SK-N-SH (cell line): ENCODE measurements at regions not wholly inside any gene's neighbourhood (a gene's known extent, or its start where the extent isn't known, plus 50 kb on each side); places are given as distances from the start of the nearest gene placed in this dataset.

Experiments used
- CTCF ChIA-PET: fragments of 300-600, 350-600 bp; formaldehyde crosslinking; extraction: SDS; loops from one replicate; lab custom pipeline; 2021; lab: Yijun Ruan, JAX
- POLR2A ChIA-PET: fragments of 350-600 bp; sonication (Branson Sonifier 250); formaldehyde crosslinking; extraction: SDS; loops from one replicate; lab custom pipeline; 2020; ENCODE audit warnings: antibody characterized with exemption, inconsistent platforms; lab: Yijun Ruan, JAX
- DNase-seq: peaks from one replicate; pipeline ENCODE4 v3.0.0; 2012
- H2AFZ ChIP-seq: fragments of 200-600 bp; sonication (generic); 2 replicates; pipeline ENCODE4 v1.8.1; 2016; ENCODE audit warnings: antibody characterized with exemption, mild to moderate bottlenecking, low read depth
- H3F3A ChIP-seq: fragments of 200-600 bp; sonication (generic); replicated peaks from 2 replicates; pipeline ENCODE3; 2016; ENCODE audit warnings: antibody characterized with exemption, mild to moderate bottlenecking; ENCODE audit not compliant: insufficient read depth
- H3K27ac ChIP-seq, 2 experiments: fragments of 200-500 bp in 1 of 2; fragments of 200-600 bp in 1 of 2; sonication (Bioruptor generic) in 1 of 2; sonication (generic), shearing (Covaris generic) in 1 of 2; 2 replicates each; pipeline versions ENCODE4 v1.5.1 to v1.6.1; 2014 to 2016; ENCODE audit warnings: low read depth in 2 of 2, inconsistent platforms in 1 of 2, low read length in 1 of 2, mild to moderate bottlenecking in 1 of 2, mixed read lengths in 1 of 2
- H3K27me3 ChIP-seq: fragments of 200-600 bp; sonication (generic), shearing (Covaris generic); 2 replicates; pipeline ENCODE4 v1.6.1; 2016; ENCODE audit warnings: mixed run types; ENCODE audit not compliant: insufficient read depth
- H3K36me3 ChIP-seq, 2 experiments: fragments of 200-500 bp in 1 of 2; fragments of 200-600 bp in 1 of 2; sonication (Bioruptor generic) in 1 of 2; sonication (generic) in 1 of 2; replicated peaks in 1 of 2; 2 replicates each; pipeline versions ENCODE3 to v1.5.1; 2014 to 2016; ENCODE audit warnings: low read length in 1 of 2, mild to moderate bottlenecking in 1 of 2; ENCODE audit not compliant: insufficient read depth in 2 of 2, control insufficient read depth in 1 of 2
- H3K4me1 ChIP-seq, 2 experiments: fragments of 200-500 bp in 1 of 2; fragments of 200-600 bp in 1 of 2; sonication (Bioruptor generic) in 1 of 2; sonication (generic), shearing (Covaris generic) in 1 of 2; 2 replicates each; pipeline versions ENCODE4 v1.5.1 to v1.6.1; 2014 to 2016; ENCODE audit warnings: low read depth in 1 of 2, low read length in 1 of 2, mixed run types in 1 of 2; ENCODE audit not compliant: insufficient read depth in 2 of 2, control insufficient read depth in 1 of 2
- H3K4me2 ChIP-seq: fragments of 200-600 bp; sonication (generic), shearing (Covaris generic); 2 replicates; pipeline ENCODE4 v1.6.1; 2017; ENCODE audit warnings: mixed run types
- H3K4me3 ChIP-seq, 2 experiments: fragments of 200-500 bp in 1 of 2; fragments of 200-600 bp in 1 of 2; sonication (Bioruptor generic) in 1 of 2; sonication (generic), shearing (Covaris generic) in 1 of 2; 2 replicates each; pipeline versions ENCODE4 v1.5.1 to v1.8.1; 2014 to 2016; ENCODE audit warnings: low read depth in 2 of 2, inconsistent platforms in 1 of 2, low read length in 1 of 2, mild to moderate bottlenecking in 1 of 2, mixed read lengths in 1 of 2, moderate library complexity in 1 of 2
- H3K79me2 ChIP-seq: fragments of 200-600 bp; sonication (generic); 2 replicates; pipeline ENCODE4 v1.8.1; 2017; ENCODE audit warnings: mild to moderate bottlenecking; ENCODE audit not compliant: insufficient read depth
- H3K9ac ChIP-seq: fragments of 200-600 bp; sonication (generic); 2 replicates; pipeline ENCODE4 v1.6.1; 2017; ENCODE audit warnings: mixed run types
- H3K9me2 ChIP-seq: fragments of 200-600 bp; sonication (generic); 2 replicates; pipeline ENCODE4 v1.6.1; 2017; ENCODE audit warnings: mixed run types
- H3K9me3 ChIP-seq: fragments of 200-600 bp; sonication (generic); 2 replicates; pipeline ENCODE4 v1.6.1; 2017; ENCODE audit warnings: mixed run types, mild to moderate bottlenecking, moderate library complexity
- H4K20me1 ChIP-seq: fragments of 200-600 bp; sonication (generic); 2 replicates; pipeline ENCODE4 v1.6.1; 2017; ENCODE audit warnings: mild to moderate bottlenecking, mixed run types; ENCODE audit not compliant: insufficient read depth
- CHD2 ChIP-seq: fragments of 150-350 bp; IDR thresholded peaks from 2 replicates; pipeline ENCODE4 v1.6.1; 2018; ENCODE audit warnings: low read length; ENCODE audit not compliant: partially characterized antibody
- ELF1 ChIP-seq: IDR thresholded peaks from 2 replicates; pipeline ENCODE4 v1.4.0; 2012
- EP300 ChIP-seq, 2 experiments: IDR thresholded peaks; 2 replicates each; pipeline versions ENCODE4 v1.4.0 to v1.6.1; 2012; ENCODE audit warnings: borderline replicate concordance in 1 of 2, low read depth in 1 of 2, low read length in 1 of 2
- EZH2phosphoT487 ChIP-seq: fragments of 200-600 bp; sonication (generic); IDR thresholded peaks from 2 replicates; pipeline ENCODE4 v1.6.1; 2017; ENCODE audit warnings: low read depth, mixed run types, mild to moderate bottlenecking, antibody characterized with exemption, moderate library complexity, borderline replicate concordance
- FOXJ3 ChIP-seq: sonication (generic); formaldehyde crosslinking; IDR thresholded peaks from 2 replicates; pipeline ENCODE4 v1.5.1; 2020; ENCODE audit warnings: mild to moderate bottlenecking, missing genetic modification reagents
- FOXM1 ChIP-seq: IDR thresholded peaks from 2 replicates; pipeline ENCODE4 v1.4.0; 2012; ENCODE audit warnings: low read depth, mild to moderate bottlenecking
- GABPA ChIP-seq: IDR thresholded peaks from 2 replicates; pipeline ENCODE4 v1.4.0; 2012; ENCODE audit warnings: low read depth, mild to moderate bottlenecking
- GATA2 ChIP-seq: sonication (generic); formaldehyde crosslinking; IDR thresholded peaks from 2 replicates; pipeline ENCODE4 v1.5.0; 2020; ENCODE audit warnings: mild to moderate bottlenecking, missing genetic modification reagents
- IRF3 ChIP-seq: fragments of 150-350 bp; IDR thresholded peaks from 2 replicates; pipeline ENCODE4 v1.6.1; 2016; ENCODE audit warnings: mild to moderate bottlenecking, low read depth, low read length
- JUND ChIP-seq: IDR thresholded peaks from 2 replicates; pipeline ENCODE4 v1.4.0; 2012
- MEF2A ChIP-seq: IDR thresholded peaks from 2 replicates; pipeline ENCODE4 v1.4.0; 2012; ENCODE audit warnings: low read depth, borderline replicate concordance
- MXI1 ChIP-seq: IDR thresholded peaks from 2 replicates; pipeline ENCODE4 v1.6.1; 2012; ENCODE audit warnings: mild to moderate bottlenecking, low read depth, low read length, improper control_type of control experiment
- POLR2AphosphoS5 ChIP-seq: IDR thresholded peaks from 2 replicates; pipeline ENCODE4 v1.6.1; 2012; ENCODE audit warnings: low read depth, low read length
- RAD21 ChIP-seq: IDR thresholded peaks from 2 replicates; pipeline ENCODE4 v1.6.1; 2012; ENCODE audit warnings: mild to moderate bottlenecking, low read length
- RCOR1 ChIP-seq: fragments of 150-350 bp; IDR thresholded peaks from 2 replicates; pipeline ENCODE4 v1.6.1; 2017; ENCODE audit warnings: antibody characterized with exemption, low read length
- RFX5 ChIP-seq: IDR thresholded peaks from 2 replicates; pipeline ENCODE4 v1.6.1; 2012; ENCODE audit warnings: mild to moderate bottlenecking, improper control_type of control experiment, low read length
- RXRA ChIP-seq: IDR thresholded peaks from 2 replicates; pipeline ENCODE4 v1.4.0; 2012; ENCODE audit warnings: low read depth, mild to moderate bottlenecking, borderline replicate concordance
- USF2 ChIP-seq: fragments of 150-350 bp; IDR thresholded peaks from 2 replicates; pipeline ENCODE4 v1.6.1; 2017; ENCODE audit warnings: antibody characterized with exemption, low read length, low read depth, borderline replicate concordance
- WGBS: methylation state at CpG from one replicate; pipeline ENCODE4 v1.1.6; 2017; ENCODE audit warnings: low lambda C conversion rate; 5-methylcytosine and 5-hydroxymethylcytosine counted together

- TF ChIP-seq CHD2: no peak
Measured at GRCh38 chr11:103825469-103825868, 211.0 kb upstream of the DDI1 start (continued).

- no peaks in the 10 kb centered on the region for H3K4me1 ChIP-seq
- no peaks in the 10 kb centered on the region for H3K36me3 ChIP-seq
- H3K9ac ChIP-seq: no peak overlapping the region
- no peaks in the 10 kb centered on the region for H3K9me2 ChIP-seq
- no peak overlapping the region for H3K4me2 ChIP-seq
- ChIA-PET POLR2A (no interaction called here), CTCF (interaction anchor here (1.7 kb wide), 1 partner anchor 8 kb away, joined by 4 read pairs; no protein-coding TSS in a partner anchor)
- 17% methylated on average over 1 of the region's 1 CpG for WGBS
- no peak overlapping the region for H3K27ac ChIP-seq
- H3K4me3 ChIP-seq: no peak overlapping the region
- no peaks in the 10 kb centered on the region for H3K27me3 ChIP-seq
- no peaks in the 10 kb centered on the region for H3K79me2 ChIP-seq
- H3F3A ChIP-seq: no peaks in the 10 kb centered on the region
- TF ChIP-seq RAD21: no peak
- no peak for TF ChIP-seq IRF3
- TF ChIP-seq GATA2 (CRISPR knock-in tag): no peak
- no peak for TF ChIP-seq MXI1
- no peak for TF ChIP-seq FOXJ3 (CRISPR knock-in tag)
- TF ChIP-seq MEF2A: no peak
- no peak for TF ChIP-seq POLR2AphosphoS5
- TF ChIP-seq RXRA: no peak
- TF ChIP-seq ELF1: no peak
- TF ChIP-seq GABPA: no peak
- no peak for TF ChIP-seq EZH2phosphoT487
- TF ChIP-seq RCOR1: no peak
- no peak for TF ChIP-seq RFX5
- TF ChIP-seq EP300 (IDR thresholded peaks at IDR 0.05; ENCODE audit: borderline replicate concordance in 1 of 2, low read depth in 1 of 2, low read length in 1 of 2): no peak
- H4K20me1 ChIP-seq: no peaks in the 10 kb centered on the region
- no peak for DNase-seq
- no peak overlapping the region for H2AFZ ChIP-seq
- H3K9me3 ChIP-seq: no peaks in the 10 kb centered on the region
Measured at GRCh38 chr11:103826856-103827255, 209.6 kb upstream of the DDI1 start.

- no peaks in the 10 kb centered on the region for H3K79me2 ChIP-seq
- no peaks in the 10 kb centered on the region for H4K20me1 ChIP-seq
- H3K27me3 ChIP-seq: no peaks in the 10 kb centered on the region
- no peaks in the 10 kb centered on the region for H3F3A ChIP-seq
- 70% methylated on average over 2 of the region's 4 CpGs for WGBS
- H3K4me1 ChIP-seq: no peaks in the 10 kb centered on the region
- no peak overlapping the region for H3K9ac ChIP-seq
- H3K4me2 ChIP-seq: no peak overlapping the region
- CTCF ChIA-PET: no interaction called here
- TF ChIP-seq RAD21 (no peak), USF2 (no peak), FOXM1 (no peak), JUND (no peak), IRF3 (no peak)
- TF ChIP-seq, all 33 proteins: peak for 0
- Histone ChIP-seq H3K4me3 (no peak overlapping the region), H3K9me2 (no peaks in the 10 kb centered on the region), H3K36me3 (no peaks in the 10 kb centered on the region), H2AFZ (no peak overlapping the region), H3K9me3 (no peaks in the 10 kb centered on the region), H3K27ac (no peak overlapping the region)
- POLR2A ChIA-PET: no interaction called here
- DNase-seq: no peak
Measured at GRCh38 chr11:103829596-103829995, 206.8 kb upstream of the DDI1 start.
